ENCODE measurements at regions not wholly inside any gene's neighbourhood (a gene's known extent, or its start where the extent isn't known, plus 50 kb on each side); places are given as distances from the start of the nearest gene placed in this dataset.

GRCh38 chr4:63063760-63064159 is 1345.5 kb downstream of the TECRL start:
- TF ChIP-seq POLR2A (IDR thresholded peaks at IDR 0.05; ENCODE audit: low read depth, low read length) (no peak), TAF1 (IDR thresholded peaks at IDR 0.05; ENCODE audit: low read depth, low read length) (no peak), POLR2AphosphoS5 (IDR thresholded peaks at IDR 0.05; ENCODE audit: low read depth, low read length) (no peak), POU2F2 (IDR thresholded peaks at IDR 0.05; ENCODE audit: low read depth, low read length) (no peak), SPI1 (IDR thresholded peaks at IDR 0.05; ENCODE audit: low read depth, low read length) (no peak), PAX5 (IDR thresholded peaks at IDR 0.05; ENCODE audit: insufficient read depth, low read length, severe bottlenecking) (no peak)
